Testis (tissue), 2 donors: ENCODE measurements at regions not wholly inside any gene's neighbourhood (a gene's known extent, or its start where the extent isn't known, plus 50 kb on each side); places are given as distances from the start of the nearest gene placed in this dataset.

ENCODE experiments used
- POLR2A ChIP-seq: fragments of 450-650 bp; IDR thresholded peaks from one replicate; pipeline ENCODE4 v1.6.1; 2017; ENCODE audit warnings: antibody characterized with exemption, mild to moderate bottlenecking, moderate library complexity
- TF ChIP-seq, protein P1 (sequence below), 3 experiments: fragments of 450-650 bp in 2 of 3; fragments of 200-600 bp in 1 of 3; sonication (generic) in 1 of 3; IDR thresholded peaks; one replicate each; pipeline ENCODE4 v1.5.1; 2016 to 2019; ENCODE audit warnings: antibody characterized with exemption in 3 of 3, mild to moderate bottlenecking in 2 of 3, moderate library complexity in 1 of 3

DNA sequence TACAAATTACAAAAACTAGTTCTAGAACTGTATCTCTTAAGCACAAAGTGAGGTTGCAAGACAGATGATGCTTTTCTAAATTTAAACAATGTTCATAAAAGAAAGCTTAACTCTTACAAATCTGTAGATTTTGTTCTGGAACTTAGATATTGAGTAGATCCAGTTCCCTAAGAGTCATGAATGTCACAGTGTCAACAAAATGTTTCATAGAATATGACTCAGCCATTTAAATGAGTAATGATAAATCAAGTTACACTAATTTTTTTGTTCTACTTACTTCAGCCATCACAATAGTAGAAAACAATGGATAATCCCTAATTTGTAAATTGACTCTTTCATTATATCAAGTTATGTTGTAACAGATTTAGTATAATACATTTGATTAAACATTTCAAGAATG is 239.7 kb downstream of the MEF2C start:
- no peak for TF ChIP-seq POLR2A
- TF ChIP-seq, protein P1, sequence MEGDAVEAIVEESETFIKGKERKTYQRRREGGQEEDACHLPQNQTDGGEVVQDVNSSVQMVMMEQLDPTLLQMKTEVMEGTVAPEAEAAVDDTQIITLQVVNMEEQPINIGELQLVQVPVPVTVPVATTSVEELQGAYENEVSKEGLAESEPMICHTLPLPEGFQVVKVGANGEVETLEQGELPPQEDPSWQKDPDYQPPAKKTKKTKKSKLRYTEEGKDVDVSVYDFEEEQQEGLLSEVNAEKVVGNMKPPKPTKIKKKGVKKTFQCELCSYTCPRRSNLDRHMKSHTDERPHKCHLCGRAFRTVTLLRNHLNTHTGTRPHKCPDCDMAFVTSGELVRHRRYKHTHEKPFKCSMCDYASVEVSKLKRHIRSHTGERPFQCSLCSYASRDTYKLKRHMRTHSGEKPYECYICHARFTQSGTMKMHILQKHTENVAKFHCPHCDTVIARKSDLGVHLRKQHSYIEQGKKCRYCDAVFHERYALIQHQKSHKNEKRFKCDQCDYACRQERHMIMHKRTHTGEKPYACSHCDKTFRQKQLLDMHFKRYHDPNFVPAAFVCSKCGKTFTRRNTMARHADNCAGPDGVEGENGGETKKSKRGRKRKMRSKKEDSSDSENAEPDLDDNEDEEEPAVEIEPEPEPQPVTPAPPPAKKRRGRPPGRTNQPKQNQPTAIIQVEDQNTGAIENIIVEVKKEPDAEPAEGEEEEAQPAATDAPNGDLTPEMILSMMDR (IDR thresholded peaks at IDR 0.05), result no peak
